A549 (cell line): ENCODE measurements at regions not wholly inside any gene's neighbourhood (a gene's known extent, or its start where the extent isn't known, plus 50 kb on each side); places are given as distances from the start of the nearest gene placed in this dataset.

Experiments
- BHLHE40 ChIP-seq: IDR thresholded peaks from 2 replicates; pipeline ENCODE4 v1.6.1; 2012; ENCODE audit warnings: low read depth, low read length, inconsistent platforms
- CTCF ChIP-seq: fragments of >200 bp; sonication (Bioruptor Twin); formaldehyde crosslinking; IDR thresholded peaks from 3 replicates; pipeline ENCODE4 v1.5.1; 2016
- E2F6 ChIP-seq: IDR thresholded peaks from 2 replicates; pipeline ENCODE4 v1.6.1; 2012; ENCODE audit warnings: low read depth, borderline replicate concordance
- JUNB ChIP-seq: fragments of >200 bp; sonication (Bioruptor Twin); formaldehyde crosslinking; IDR thresholded peaks from 2 replicates; pipeline ENCODE4 v1.6.1; 2016
- MAFK ChIP-seq: fragments of 450-650 bp; IDR thresholded peaks from 2 replicates; pipeline ENCODE4 v1.6.1; 2014; ENCODE audit not compliant: partially characterized antibody
- POLR2AphosphoS2 ChIP-seq: conservative IDR thresholded peaks from 2 replicates; pipeline ENCODE4 v1.6.1; 2012; ENCODE audit warnings: low read length, improper control_type of control experiment, inconsistent platforms
- RAD21 ChIP-seq, 2 experiments: fragments of >200 bp in 1 of 2; sonication (Bioruptor Twin) in 1 of 2; formaldehyde crosslinking in 1 of 2; IDR thresholded peaks in 1 of 2; conservative IDR thresholded peaks in 1 of 2; 2 replicates in 1 of 2; 3 replicates in 1 of 2; pipeline ENCODE4 v1.6.1; 2012 to 2018; ENCODE audit warnings: inconsistent platforms in 1 of 2
- SMC3 ChIP-seq: fragments of >200 bp; sonication (Bioruptor Twin); formaldehyde crosslinking; IDR thresholded peaks from 3 replicates; pipeline ENCODE4 v1.6.1; 2018; ENCODE audit warnings: inconsistent platforms
- ZFP36 ChIP-seq: fragments of 450-650 bp; IDR thresholded peaks from 2 replicates; pipeline ENCODE4 v1.6.1; 2014; ENCODE audit warnings: borderline replicate concordance; ENCODE audit not compliant: partially characterized antibody

- TF ChIP-seq CTCF (no peak), JUNB (no peak), BHLHE40 (no peak), E2F6 (no peak), ZFP36 (peak; percentile 59), RAD21 (conservative IDR thresholded peaks at IDR 0.05 in 1 of 2, IDR thresholded peaks at IDR 0.05 in 1 of 2) (no peak), SMC3 (no peak), MAFK (no peak), POLR2AphosphoS2 (no peak)
These were observed 298.9 kb downstream of the ATXN7L3B start for GRCh38 chr12:74836567-74836966.
